OCI-LY7 (cell line): ENCODE measurements at regions not wholly inside any gene's neighbourhood (a gene's known extent, or its start where the extent isn't known, plus 50 kb on each side); places are given as distances from the start of the nearest gene placed in this dataset.

Source experiments
- BruUV-seq: library from RNA; stranded (reverse); fragments of 400-500 nt; replicated peaks from 2 replicates; lab custom pipeline; 2021; lab: Mats Ljungman, UMichigan
- CTCF ChIA-PET: fragments of 300-600 bp; sonication (Branson Sonifier 250); formaldehyde crosslinking; loops from one replicate; lab custom pipeline; 2022; ENCODE audit warnings: antibody characterized with exemption; ENCODE audit not compliant: unreplicated experiment; lab: Charles Lee
- POLR2A ChIA-PET: fragments of 300-600 bp; sonication (Branson Sonifier 250); formaldehyde crosslinking; loops from one replicate; lab custom pipeline; 2022; ENCODE audit warnings: antibody characterized with exemption; lab: Charles Lee
- DNase-seq: peaks from one replicate; pipeline ENCODE4 v3.0.0-alpha.2; 2015; ENCODE audit warnings: low spot score
- H2AFZ ChIP-seq: fragments of 200-600 bp; sonication (generic), shearing (Covaris generic); 2 replicates; pipeline ENCODE4 v1.6.1; 2014; ENCODE audit warnings: mild to moderate bottlenecking, antibody characterized with exemption, low read length, moderate library complexity
- H3K27ac ChIP-seq: fragments of 200-600 bp; sonication (generic); 2 replicates; pipeline ENCODE4 v1.5.1; 2014; ENCODE audit warnings: mixed run types, low read depth, mild to moderate bottlenecking, moderate library complexity, low read length, inconsistent platforms; ENCODE audit not compliant: poor library complexity, severe bottlenecking
- H3K36me3 ChIP-seq: fragments of 200-600 bp; sonication (generic); 2 replicates; pipeline ENCODE4 v1.6.1; 2014; ENCODE audit warnings: mild to moderate bottlenecking, antibody characterized with exemption, low read length, moderate library complexity, mixed read lengths; ENCODE audit not compliant: insufficient read depth
- H3K4me1 ChIP-seq: fragments of 200-600 bp; sonication (generic); 2 replicates; pipeline ENCODE4 v1.5.1; 2014; ENCODE audit warnings: mild to moderate bottlenecking, low read length; ENCODE audit not compliant: insufficient read depth, poor library complexity, severe bottlenecking
- H3K4me2 ChIP-seq: fragments of 200-600 bp; sonication (generic); 2 replicates; pipeline ENCODE4 v1.6.1; 2014; ENCODE audit warnings: mild to moderate bottlenecking, low read length
- H3K4me3 ChIP-seq: fragments of 200-600 bp; sonication (generic); 2 replicates; pipeline ENCODE4 v1.5.1; 2014; ENCODE audit warnings: mild to moderate bottlenecking, low read depth, low read length; ENCODE audit not compliant: poor library complexity, severe bottlenecking
- H3K79me2 ChIP-seq: fragments of 200-600 bp; sonication (generic); 2 replicates; pipeline ENCODE4 v1.6.1; 2016; ENCODE audit warnings: low read depth, mild to moderate bottlenecking, low read length, moderate library complexity, mixed read lengths; ENCODE audit not compliant: insufficient read depth
- H3K9me2 ChIP-seq: fragments of 200-600 bp; sonication (generic); 2 replicates; pipeline ENCODE4 v1.6.1; 2016; ENCODE audit warnings: mild to moderate bottlenecking, low read length, mixed read lengths; ENCODE audit not compliant: insufficient read depth
- H3K9me3 ChIP-seq: fragments of 200-600 bp; sonication (generic); 2 replicates; pipeline ENCODE4 v1.6.1; 2014; ENCODE audit warnings: mild to moderate bottlenecking, mixed run types, low read length, mixed read lengths
- H4K20me1 ChIP-seq: fragments of 200-600 bp; sonication (generic); 2 replicates; pipeline ENCODE4 v1.6.1; 2014; ENCODE audit warnings: mild to moderate bottlenecking, antibody characterized with exemption, low read length, moderate library complexity, mixed read lengths; ENCODE audit not compliant: insufficient read depth
- CTCF ChIP-seq: fragments of 200-600 bp; sonication (generic); conservative IDR thresholded peaks from 2 replicates; pipeline ENCODE4 v1.5.1; 2014; ENCODE audit warnings: mild to moderate bottlenecking, antibody characterized with exemption, low read length, moderate library complexity, mixed read lengths
- EZH2phosphoT487 ChIP-seq: fragments of 200-600 bp; sonication (generic); IDR thresholded peaks from 2 replicates; pipeline ENCODE4 v1.6.1; 2018; ENCODE audit warnings: low read depth, borderline replicate concordance, mild to moderate bottlenecking, mixed run types, antibody characterized with exemption, low read length, moderate library complexity, mixed read lengths
- intact Hi-C: fragments of 100-400 bp; cut with micrococcal nuclease; formaldehyde crosslinking; loops from one replicate; pipeline ENCODE4 v1.10.0; 2022; ENCODE audit not compliant: unreplicated experiment

- no peak overlapping the region for H3K4me2 ChIP-seq
- no peaks in the 10 kb centered on the region for H3K4me1 ChIP-seq
- no peaks in the 10 kb centered on the region for H3K79me2 ChIP-seq
- CTCF ChIA-PET = no interaction called here
- H4K20me1 ChIP-seq = no peaks in the 10 kb centered on the region
- H2AFZ ChIP-seq = no peak overlapping the region
- no peak overlapping the region for H3K27ac ChIP-seq
- intact Hi-C loops = no loop called here
- POLR2A ChIA-PET = no interaction called here
- no peak for TF ChIP-seq EZH2phosphoT487
- no peak for TF ChIP-seq CTCF
- H3K4me3 ChIP-seq = no peak overlapping the region
- no peaks in the 10 kb centered on the region for H3K9me2 ChIP-seq
- H3K36me3 ChIP-seq = no peaks in the 10 kb centered on the region
- DNase-seq = no peak
- BruUV-seq = no TSS peak
- no peaks in the 10 kb centered on the region for H3K9me3 ChIP-seq
These were observed 391.3 kb upstream of the GYPC start for GRCh38 chr2:126264625-126265024.

- Histone ChIP-seq H3K4me1 (no peaks in the 10 kb centered on the region), H3K9me2 (no peaks in the 10 kb centered on the region), H3K27ac (no peak overlapping the region), H3K4me2 (no peak overlapping the region), H4K20me1 (no peaks in the 10 kb centered on the region), H2AFZ (no peak overlapping the region), H3K4me3 (no peak overlapping the region), H3K9me3 (no peaks in the 10 kb centered on the region), H3K36me3 (no peaks in the 10 kb centered on the region), H3K79me2 (no peaks in the 10 kb centered on the region)
- DNase-seq = no peak
- BruUV-seq = no TSS peak
- TF ChIP-seq CTCF (no peak), EZH2phosphoT487 (no peak)
- intact Hi-C loops = no loop called here
- POLR2A ChIA-PET = no interaction called here
- CTCF ChIA-PET = no interaction called here
These were observed 386.0 kb upstream of the GYPC start for GRCh38 chr2:126269911-126270310.

GRCh38 chr2:126270587-126270986 is 385.4 kb upstream of the GYPC start:
- no peak for TF ChIP-seq EZH2phosphoT487
- no peak for TF ChIP-seq CTCF
- no peaks in the 10 kb centered on the region for H4K20me1 ChIP-seq
- no peaks in the 10 kb centered on the region for H3K4me1 ChIP-seq
- no peaks in the 10 kb centered on the region for H3K9me2 ChIP-seq
- no peaks in the 10 kb centered on the region for H3K36me3 ChIP-seq
- no peaks in the 10 kb centered on the region for H3K79me2 ChIP-seq
- ChIA-PET CTCF (no interaction called here), POLR2A (no interaction called here)
- no TSS peak for BruUV-seq
- H3K4me2 ChIP-seq = no peak overlapping the region
- intact Hi-C loops = no loop called here
- no peak overlapping the region for H2AFZ ChIP-seq
- H3K4me3 ChIP-seq = no peak overlapping the region
- no peak for DNase-seq
- no peaks in the 10 kb centered on the region for H3K9me3 ChIP-seq
- no peak overlapping the region for H3K27ac ChIP-seq
